ENCODE measurements at regions not wholly inside any gene's neighbourhood (a gene's known extent, or its start where the extent isn't known, plus 50 kb on each side); places are given as distances from the start of the nearest gene placed in this dataset.

GRCh38 chr9:131791542-131792254, 51.8 kb upstream of the RAPGEF1 start:
- TF ChIP-seq POLR2AphosphoS5 (IDR thresholded peaks at IDR 0.05; ENCODE audit: low read depth): no peak
- TF ChIP-seq CTCF (conservative IDR thresholded peaks at IDR 0.05; ENCODE audit: low read depth in 2 of 2): no peak
- TF ChIP-seq CREB1 (CRISPR knock-in tag; IDR thresholded peaks at IDR 0.05; ENCODE audit: low read depth): no peak
